ENCODE measurements at regions not wholly inside any gene's neighbourhood (a gene's known extent, or its start where the extent isn't known, plus 50 kb on each side); places are given as distances from the start of the nearest gene placed in this dataset.
A peak's percentile ranks its signal among the peaks of the same experiment; 100 is the strongest.

GRCh38 chr13:84934911-84935310, 864.3 kb downstream of the SLITRK6 start:
- peak in 1 of 2 experiments; percentile 25 for DNase-seq

GRCh38 chr13:84933797-84934196, 865.4 kb downstream of the SLITRK6 start:
- DNase-seq = peak in 1 of 2 experiments; percentile 37

GRCh38 chr13:84931264-84931663, 868.0 kb downstream of the SLITRK6 start:
- DNase-seq = no peak

GRCh38 chr13:84927442-84928169, 871.6 kb downstream of the SLITRK6 start:
- DNase-seq = no peak

- peak; percentile 58 to 84 for DNase-seq
Observed at GRCh38 chr13:84925443-84925842, 873.8 kb downstream of the SLITRK6 start.

GRCh38 chr13:84923831-84924230, 875.4 kb downstream of the SLITRK6 start:
- no peak for DNase-seq

- peak; percentile 61 to 68 for DNase-seq
Observed at GRCh38 chr13:84917252-84917878, 881.9 kb downstream of the SLITRK6 start.

GRCh38 chr13:84912720-84913119, 886.5 kb downstream of the SLITRK6 start:
- DNase-seq = no peak

- DNase-seq = no peak
Observed at GRCh38 chr13:84910423-84910822, 888.8 kb downstream of the SLITRK6 start.

GRCh38 chr13:84903391-84903790, 895.8 kb downstream of the SLITRK6 start:
- DNase-seq = no peak

GRCh38 chr13:84902243-84902642, 897.0 kb downstream of the SLITRK6 start:
- DNase-seq = peak; percentile 67 to 86

- DNase-seq = peak; percentile 75 to 81
Observed at GRCh38 chr13:84896128-84896527, 903.1 kb downstream of the SLITRK6 start.

- DNase-seq = no peak
Observed at GRCh38 chr13:84894749-84895148, 904.5 kb downstream of the SLITRK6 start.

GRCh38 chr13:84885868-84886267, 913.4 kb downstream of the SLITRK6 start:
- no peak for DNase-seq

- no peak for DNase-seq
Observed at GRCh38 chr13:84873951-84874350, 925.3 kb downstream of the SLITRK6 start.

GRCh38 chr13:84870190-84870589, 929.0 kb downstream of the SLITRK6 start:
- DNase-seq = no peak

GRCh38 chr13:84867246-84867645, 932.0 kb downstream of the SLITRK6 start:
- DNase-seq = peak; percentile 63 to 79

- DNase-seq = peak; percentile 99 to 100
Observed at GRCh38 chr13:84865783-84866221, 933.4 kb downstream of the SLITRK6 start.

GRCh38 chr13:84864341-84864740, 934.9 kb downstream of the SLITRK6 start:
- peak in 1 of 2 experiments; percentile 36 for DNase-seq

- no peak for DNase-seq
Observed at GRCh38 chr13:84847107-84847506, 952.1 kb downstream of the SLITRK6 start.

GRCh38 chr13:84845907-84846619, 953.2 kb downstream of the SLITRK6 start:
- DNase-seq = no peak

GRCh38 chr13:84844473-84844872, 954.7 kb downstream of the SLITRK6 start:
- DNase-seq = peak; percentile 68

GRCh38 chr13:84843368-84843767, 955.9 kb downstream of the SLITRK6 start:
- no peak for DNase-seq

GRCh38 chr13:84834201-84834600, 951.9 kb upstream of the SLITRK1 start:
- no peak for DNase-seq

Measured in SHP77 (cell line).